Caco-2 (cell line): ENCODE measurements at regions not wholly inside any gene's neighbourhood (a gene's known extent, or its start where the extent isn't known, plus 50 kb on each side); places are given as distances from the start of the nearest gene placed in this dataset.

ENCODE experiments used
- BruUV-seq: library from RNA; stranded (reverse); fragments of 400-500 nt; replicated peaks from 2 replicates; lab custom pipeline; 2021; lab: Mats Ljungman, UMichigan
- CTCF ChIA-PET: fragments of 300-600 bp; sonication (Branson Sonifier 250); formaldehyde crosslinking; loops from one replicate; lab custom pipeline; 2022; ENCODE audit warnings: antibody characterized with exemption; lab: Charles Lee
- POLR2A ChIA-PET: fragments of 300-600 bp; sonication (Branson Sonifier 250); formaldehyde crosslinking; loops from one replicate; lab custom pipeline; 2022; ENCODE audit warnings: antibody characterized with exemption; lab: Charles Lee
- DNase-seq, 2 experiments: peaks; one replicate each; pipeline versions ENCODE4 v3.0.0 to v3.0.0-alpha.2; 2020 to 2022
- H3K27me3 ChIP-seq: replicated peaks from 2 replicates; pipeline ENCODE4 v1.6.0; 2011; ENCODE audit warnings: low read length; ENCODE audit not compliant: control insufficient read depth, insufficient read depth
- H3K36me3 ChIP-seq: 2 replicates; pipeline ENCODE4 v1.5.1; 2011; ENCODE audit warnings: low read length; ENCODE audit not compliant: control insufficient read depth, insufficient read depth
- H3K4me1 ChIP-seq: fragments of 250-450 bp; sonication (Bioruptor Pico); 2 replicates; pipeline ENCODE4 v1.5.1; 2020; ENCODE audit warnings: mild to moderate bottlenecking
- H3K4me3 ChIP-seq: 2 replicates; pipeline ENCODE4 v1.5.1; 2011; ENCODE audit warnings: low read depth, mild to moderate bottlenecking, control low read depth, low read length
- H3K9me3 ChIP-seq: fragments of 250-450 bp; sonication (Bioruptor Pico); 2 replicates; pipeline ENCODE4 v1.5.1; 2020; ENCODE audit warnings: mild to moderate bottlenecking, moderate library complexity
- H3K27ac Mint-ChIP-seq: one replicate; pipeline ENCODE4 v1.8.0; 2022; ENCODE audit warnings: mixed read lengths; ENCODE audit not compliant: unreplicated experiment
- H3K27me3 Mint-ChIP-seq: one replicate; pipeline ENCODE4 v1.8.0; 2022; ENCODE audit warnings: mixed read lengths; ENCODE audit not compliant: insufficient read depth, unreplicated experiment
- H3K36me3 Mint-ChIP-seq: one replicate; pipeline ENCODE4 v1.8.0; 2022; ENCODE audit warnings: mild to moderate bottlenecking, mixed read lengths; ENCODE audit not compliant: insufficient read depth, unreplicated experiment
- H3K4me1 Mint-ChIP-seq: one replicate; pipeline ENCODE4 v1.8.0; 2022; ENCODE audit warnings: low read depth, mixed read lengths; ENCODE audit not compliant: unreplicated experiment
- H3K4me3 Mint-ChIP-seq: one replicate; pipeline ENCODE4 v1.8.0; 2022; ENCODE audit warnings: mild to moderate bottlenecking, moderate library complexity, mixed read lengths; ENCODE audit not compliant: unreplicated experiment
- H3K9me3 Mint-ChIP-seq: one replicate; pipeline ENCODE4 v1.8.0; 2022; ENCODE audit warnings: mixed read lengths; ENCODE audit not compliant: unreplicated experiment
- intact Hi-C: fragments of 100-400 bp; cut with micrococcal nuclease; formaldehyde crosslinking; loops from one replicate; pipeline ENCODE4 v1.10.0; 2022; ENCODE audit not compliant: unreplicated experiment
- TF ChIP-seq, protein P1 (sequence below), 2 experiments: fragments of 200-600 bp in 1 of 2; IDR thresholded peaks; 1 replicate in 1 of 2; 2 replicates in 1 of 2; pipeline versions ENCODE4 v1.5.1 to v1.8.0; 2011 to 2022; ENCODE audit warnings: antibody characterized with exemption in 1 of 2, control low read depth in 1 of 2, inconsistent platforms in 1 of 2, low read depth in 1 of 2, low read length in 1 of 2, mild to moderate bottlenecking in 1 of 2, moderate library complexity in 1 of 2; ENCODE audit not compliant: insufficient read depth in 1 of 2, severe bottlenecking in 1 of 2, unreplicated experiment in 1 of 2

GRCh38 chr10:20647756-20648155, 249.4 kb downstream of the NEBL start:
- Mint-ChIP-seq H3K27me3 (peaks cover 12% of the 10 kb centered on the region), H3K4me3 (no peak overlapping the region), H3K4me1 (no peaks in the 10 kb centered on the region), H3K36me3 (no peaks in the 10 kb centered on the region), H3K9me3 (no peaks in the 10 kb centered on the region), H3K27ac (no peak overlapping the region)
- Histone ChIP-seq H3K36me3 (no peaks in the 10 kb centered on the region), H3K27me3 (0 out of 2 replicates have a peak, but pooled peaks cover 1% of the 10 kb centered on the region), H3K4me1 (no peaks in the 10 kb centered on the region), H3K9me3 (no peaks in the 10 kb centered on the region), H3K4me3 (no peak overlapping the region)
- BruUV-seq, result no TSS peak
- CTCF ChIA-PET, result no interaction called here
- TF ChIP-seq, protein P1, sequence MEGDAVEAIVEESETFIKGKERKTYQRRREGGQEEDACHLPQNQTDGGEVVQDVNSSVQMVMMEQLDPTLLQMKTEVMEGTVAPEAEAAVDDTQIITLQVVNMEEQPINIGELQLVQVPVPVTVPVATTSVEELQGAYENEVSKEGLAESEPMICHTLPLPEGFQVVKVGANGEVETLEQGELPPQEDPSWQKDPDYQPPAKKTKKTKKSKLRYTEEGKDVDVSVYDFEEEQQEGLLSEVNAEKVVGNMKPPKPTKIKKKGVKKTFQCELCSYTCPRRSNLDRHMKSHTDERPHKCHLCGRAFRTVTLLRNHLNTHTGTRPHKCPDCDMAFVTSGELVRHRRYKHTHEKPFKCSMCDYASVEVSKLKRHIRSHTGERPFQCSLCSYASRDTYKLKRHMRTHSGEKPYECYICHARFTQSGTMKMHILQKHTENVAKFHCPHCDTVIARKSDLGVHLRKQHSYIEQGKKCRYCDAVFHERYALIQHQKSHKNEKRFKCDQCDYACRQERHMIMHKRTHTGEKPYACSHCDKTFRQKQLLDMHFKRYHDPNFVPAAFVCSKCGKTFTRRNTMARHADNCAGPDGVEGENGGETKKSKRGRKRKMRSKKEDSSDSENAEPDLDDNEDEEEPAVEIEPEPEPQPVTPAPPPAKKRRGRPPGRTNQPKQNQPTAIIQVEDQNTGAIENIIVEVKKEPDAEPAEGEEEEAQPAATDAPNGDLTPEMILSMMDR (IDR thresholded peaks at IDR 0.05; ENCODE audit: insufficient read depth in 1 of 2, low read depth in 1 of 2, low read length in 1 of 2, severe bottlenecking in 1 of 2, unreplicated experiment in 1 of 2), result no peak
- DNase-seq, result no peak
- intact Hi-C loops, result no loop called here
- POLR2A ChIA-PET, result no interaction called here

DNA sequence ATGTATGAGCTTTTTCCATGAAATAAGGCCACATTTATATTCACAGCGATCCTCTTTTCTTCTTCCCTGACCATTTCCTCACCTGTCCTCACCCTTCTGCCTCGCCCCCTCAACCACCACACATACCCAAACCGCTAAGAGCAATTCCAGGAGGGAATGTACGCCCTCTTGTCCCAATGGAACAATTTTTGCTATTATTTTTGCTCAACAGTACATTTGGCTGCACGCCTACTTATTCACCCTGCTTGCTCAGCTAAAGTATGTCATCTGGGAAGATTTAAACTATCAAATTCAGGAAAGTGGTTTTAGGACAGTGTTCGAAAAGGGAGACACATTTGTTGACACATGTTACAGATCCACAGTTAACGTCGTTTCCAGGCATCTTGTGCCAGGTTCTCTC, 252.7 kb downstream of the NEBL start:
- BruUV-seq, result no TSS peak
- ChIA-PET POLR2A (no interaction called here), CTCF (no interaction called here)
- peaks cover 12% of the 10 kb centered on the region for H3K27me3 Mint-ChIP-seq
- no peaks in the 10 kb centered on the region for H3K36me3 Mint-ChIP-seq
- H3K4me1 Mint-ChIP-seq, result no peaks in the 10 kb centered on the region
- Histone ChIP-seq H3K4me3 (no peak overlapping the region), H3K27me3 (0 out of 2 replicates have a peak, but pooled peaks cover 1% of the 10 kb centered on the region), H3K36me3 (no peaks in the 10 kb centered on the region), H3K9me3 (no peaks in the 10 kb centered on the region), H3K4me1 (no peaks in the 10 kb centered on the region)
- TF ChIP-seq, protein P1 (IDR thresholded peaks at IDR 0.05; ENCODE audit: insufficient read depth in 1 of 2, low read depth in 1 of 2, low read length in 1 of 2, severe bottlenecking in 1 of 2, unreplicated experiment in 1 of 2), result no peak
- no peak overlapping the region for H3K27ac Mint-ChIP-seq
- H3K9me3 Mint-ChIP-seq, result no peaks in the 10 kb centered on the region
- H3K4me3 Mint-ChIP-seq, result no peak overlapping the region
- intact Hi-C loops, result no loop called here
- DNase-seq, result no peak

DNA sequence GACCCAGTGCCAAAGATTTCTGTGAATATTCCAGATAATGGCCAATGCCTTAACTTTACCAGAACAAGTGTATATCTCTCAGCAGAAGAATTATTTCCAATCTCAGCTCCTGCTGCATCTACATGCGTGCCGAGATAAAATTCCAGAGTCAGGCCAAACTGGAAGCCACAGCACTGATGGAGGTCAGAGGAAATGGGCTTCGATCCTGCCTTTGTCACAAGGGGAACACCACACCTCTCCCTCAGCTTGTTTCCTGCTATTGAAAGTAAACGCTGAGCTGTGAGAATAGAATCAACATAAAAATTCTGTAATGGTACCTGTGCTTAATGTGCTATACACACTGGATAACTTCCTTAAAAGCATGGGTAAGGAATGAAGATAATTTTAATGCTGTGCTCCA, 255.5 kb downstream of the NEBL start:
- H3K27me3 ChIP-seq, result no peaks in the 10 kb centered on the region
- no peaks in the 10 kb centered on the region for H3K4me1 ChIP-seq
- no peaks in the 10 kb centered on the region for H3K9me3 ChIP-seq
- no peak overlapping the region for H3K4me3 ChIP-seq
- intact Hi-C loops, result no loop called here
- Mint-ChIP-seq H3K36me3 (no peaks in the 10 kb centered on the region), H3K4me1 (no peaks in the 10 kb centered on the region), H3K4me3 (no peak overlapping the region), H3K9me3 (no peaks in the 10 kb centered on the region), H3K27ac (no peak overlapping the region), H3K27me3 (peaks cover 26% of the 10 kb centered on the region)
- BruUV-seq, result no TSS peak
- CTCF ChIA-PET, result interaction anchor here (0.6 kb wide), 1 partner anchor 395 kb away, joined by 4 read pairs; no protein-coding TSS in a partner anchor
- TF ChIP-seq, protein P1 (IDR thresholded peaks at IDR 0.05; ENCODE audit: insufficient read depth in 1 of 2, low read depth in 1 of 2, low read length in 1 of 2, severe bottlenecking in 1 of 2, unreplicated experiment in 1 of 2), result no peak
- no peak for DNase-seq
- H3K36me3 ChIP-seq, result no peaks in the 10 kb centered on the region
- POLR2A ChIA-PET, result no interaction called here
